GM21447 (cell line): ENCODE measurements at regions not wholly inside any gene's neighbourhood (a gene's known extent, or its start where the extent isn't known, plus 50 kb on each side); places are given as distances from the start of the nearest gene placed in this dataset.
"Not testable (repeated sequence)": the region's sequence is repeated elsewhere in the genome, so short reads cannot be mapped to it uniquely, and the experiment has no call there.

ENCODE experiments used
- ATAC-seq: cut with Tn5 transposase; IDR thresholded peaks from one replicate; pipeline ENCODE4 v1.9.1; 2021; ENCODE audit not compliant: unreplicated experiment

DNA sequence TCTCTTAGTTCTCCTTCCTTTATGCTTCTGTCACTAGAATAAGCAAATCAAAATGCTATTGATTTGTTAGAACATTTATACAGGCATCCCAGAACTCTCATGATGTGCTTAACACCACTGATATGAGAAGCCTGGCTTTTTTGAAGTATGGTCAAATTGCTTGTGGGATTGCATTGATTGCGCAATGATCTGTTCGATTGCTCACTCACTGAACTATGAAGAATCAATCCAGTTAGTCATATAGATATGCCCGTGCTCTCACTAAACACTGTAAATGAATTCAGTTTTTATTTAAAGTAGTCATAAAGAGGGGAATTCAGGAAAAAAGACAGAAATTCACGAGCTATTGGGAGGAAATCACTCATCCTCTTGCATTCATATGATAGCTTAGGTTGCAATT lies 1237.8 kb downstream of the SUCLG1 start:
- no peak for ATAC-seq

DNA sequence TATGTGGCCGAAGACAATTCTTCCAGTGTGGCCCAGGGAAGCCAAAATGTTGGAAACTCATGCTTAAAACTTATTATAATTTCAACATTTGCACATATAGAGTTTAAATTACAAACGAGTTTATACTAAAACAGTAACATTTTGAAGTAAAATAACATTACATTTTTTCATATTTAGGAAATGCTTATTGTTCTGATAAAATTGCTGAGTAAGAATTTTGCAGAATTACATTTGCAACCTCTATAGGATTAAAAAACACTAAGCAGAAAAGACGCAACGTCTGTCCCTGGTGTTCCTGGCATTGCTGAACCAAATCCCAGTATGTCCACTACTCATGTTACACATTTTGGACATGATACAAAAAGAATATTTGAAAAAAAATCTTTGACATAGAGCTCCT lies 1241.2 kb downstream of the SUCLG1 start:
- ATAC-seq: no peak

DNA sequence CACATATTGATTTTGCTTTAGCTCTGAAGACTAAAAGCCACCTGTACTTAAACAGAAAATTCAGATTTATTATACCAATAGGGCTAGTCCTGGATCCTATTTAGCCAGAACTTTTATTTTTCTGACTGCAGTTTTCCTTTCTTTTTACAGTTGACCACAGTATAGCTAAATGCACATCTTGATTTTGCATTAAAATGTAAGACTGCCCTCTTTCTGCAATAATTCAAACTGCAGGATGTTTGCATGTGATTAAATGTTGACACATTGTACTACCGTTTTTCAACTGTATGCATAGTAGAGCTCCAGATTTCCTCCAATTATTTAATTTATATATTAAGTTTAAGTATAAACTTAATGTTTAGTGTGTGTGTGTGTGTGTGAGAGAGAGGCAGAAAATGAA lies 1262.9 kb downstream of the SUCLG1 start:
- ATAC-seq: no peak

DNA sequence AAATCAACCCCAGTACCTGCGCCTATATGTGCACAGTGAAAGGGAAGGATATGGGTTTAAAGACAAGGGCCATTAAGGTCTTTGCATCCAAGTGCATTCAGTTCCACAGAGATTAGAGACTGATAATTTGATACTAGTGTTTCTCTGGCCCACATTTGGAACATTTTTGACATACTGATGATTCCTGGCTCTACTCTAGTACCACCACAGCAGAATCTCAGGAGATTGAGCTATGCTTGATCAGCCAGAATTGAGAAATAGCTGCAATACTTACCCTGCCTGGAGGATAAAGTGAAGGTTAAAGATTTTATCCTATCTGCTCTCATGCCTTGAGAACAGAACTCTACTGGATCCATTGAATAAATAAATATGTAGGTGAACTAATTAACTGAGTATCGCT lies 1267.8 kb downstream of the SUCLG1 start:
- no peak for ATAC-seq

DNA sequence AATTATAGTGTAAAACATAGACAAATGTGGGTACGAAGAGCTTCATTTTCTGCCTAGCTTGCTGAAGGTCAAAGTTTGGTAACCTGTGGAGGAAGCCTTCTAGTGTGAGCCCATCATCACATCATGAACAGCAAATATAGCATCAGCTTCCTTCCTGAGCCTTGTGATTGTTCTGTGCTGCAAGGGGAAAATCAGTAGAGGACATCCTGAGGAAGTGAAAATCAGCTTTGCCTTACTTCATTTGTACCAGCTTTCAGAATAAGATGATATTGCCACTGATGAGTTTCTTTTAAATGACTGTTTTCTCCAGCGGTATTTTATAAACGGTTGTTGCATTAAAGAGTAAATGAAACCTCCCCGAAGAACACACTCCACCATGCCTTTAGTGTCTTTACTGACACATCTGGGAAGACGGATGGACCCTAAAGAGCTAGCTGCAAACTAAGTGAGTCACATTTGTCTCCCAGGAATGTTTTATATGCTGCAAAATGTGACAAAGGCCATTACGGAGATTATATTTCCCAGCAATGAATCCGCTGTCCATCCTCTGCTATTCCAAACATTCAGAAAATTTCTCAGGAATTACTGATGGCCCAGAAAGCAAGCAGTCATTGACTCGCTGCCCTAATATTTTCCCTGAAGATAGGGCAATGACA lies 1272.8 kb downstream of the SUCLG1 start:
- ATAC-seq: no peak

DNA sequence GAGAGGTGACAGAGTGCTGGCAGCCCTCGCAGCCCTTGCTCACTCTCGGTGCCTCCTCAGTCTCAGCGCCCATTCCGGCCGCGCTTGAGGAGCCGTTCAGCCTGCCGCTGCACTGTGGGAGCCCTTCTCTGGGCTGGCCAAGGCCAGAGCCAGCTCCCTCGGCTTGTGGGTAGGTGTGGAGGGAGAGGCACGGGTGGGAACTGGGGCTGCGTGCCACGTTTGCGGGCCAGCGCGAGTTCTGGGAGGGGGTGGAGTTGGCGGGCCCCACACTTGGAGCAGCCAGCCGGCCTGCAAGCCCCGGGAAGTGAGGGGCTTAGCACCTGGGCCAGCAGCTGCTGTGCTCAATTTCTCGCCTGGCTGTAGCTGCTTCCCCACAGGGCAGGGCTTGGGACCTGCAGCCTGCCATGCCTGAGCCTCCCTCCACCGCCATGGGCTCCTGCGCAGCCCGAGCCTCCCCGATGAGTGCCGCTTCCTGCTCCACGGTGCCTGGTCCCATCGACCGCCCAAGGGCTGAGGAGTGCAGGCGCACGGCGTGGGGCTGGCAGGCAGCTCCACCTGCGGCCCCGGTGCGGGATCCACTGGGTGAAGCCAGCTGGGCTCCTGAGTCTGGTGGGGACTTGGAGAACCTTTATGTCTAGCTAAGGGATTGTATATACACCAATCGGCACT lies 1278.1 kb downstream of the SUCLG1 start:
- not testable (repeated sequence) for ATAC-seq

DNA sequence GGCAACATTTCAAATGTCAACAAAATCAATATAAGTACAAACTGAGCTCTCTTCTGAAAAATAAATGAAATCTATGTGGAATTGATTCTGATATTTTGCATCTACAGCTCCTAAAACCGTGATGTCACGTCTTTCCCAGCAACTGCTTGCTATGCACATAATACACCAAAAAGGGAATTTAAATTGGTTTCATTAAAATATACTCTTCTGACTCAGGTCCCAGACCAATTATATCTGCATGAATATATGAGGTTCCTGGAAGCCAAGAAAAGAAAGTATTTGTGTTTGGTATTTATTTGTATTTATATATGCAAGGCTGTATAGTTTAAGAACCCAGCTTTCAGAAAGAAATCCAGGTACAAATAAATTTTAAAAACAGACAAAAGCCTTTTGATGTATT lies 1282.5 kb downstream of the SUCLG1 start:
- no peak for ATAC-seq

DNA sequence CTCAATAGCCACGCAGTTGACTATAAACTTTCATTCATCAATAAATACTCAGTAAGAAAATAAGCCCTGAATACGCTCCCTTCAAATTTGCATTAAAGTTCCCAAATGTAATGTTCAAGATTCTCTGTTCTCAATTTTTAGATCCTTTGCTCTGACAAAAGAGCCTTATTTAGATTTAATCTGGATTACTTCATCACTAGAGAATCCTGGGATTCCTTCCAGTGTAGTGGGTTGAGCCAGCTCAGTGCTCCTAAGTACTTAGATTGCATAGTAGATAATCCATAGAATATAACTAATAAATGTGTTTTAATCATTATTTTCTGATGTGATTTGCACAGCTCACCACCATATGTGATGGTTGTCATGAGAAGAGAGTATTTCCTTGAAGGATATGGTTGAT lies 1286.2 kb downstream of the SUCLG1 start:
- ATAC-seq: no peak

DNA sequence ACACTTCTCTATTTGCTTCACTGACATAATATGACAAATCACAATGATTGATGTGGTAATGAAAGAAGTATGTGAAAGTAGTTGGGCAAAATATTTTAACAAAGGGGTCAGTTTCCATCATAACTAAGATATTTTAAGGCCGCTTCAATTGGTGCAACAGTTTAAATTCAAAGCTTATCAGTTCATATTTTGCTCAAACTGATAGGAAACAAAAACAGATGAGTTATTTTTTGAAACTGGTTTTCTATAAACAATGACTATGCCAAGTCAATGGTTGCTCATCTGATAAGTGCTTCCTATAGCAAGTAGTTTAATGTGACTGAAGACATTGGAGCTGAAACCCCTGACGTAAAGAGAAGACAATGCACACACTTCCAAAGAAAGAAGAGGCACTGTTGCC lies 1290.7 kb downstream of the SUCLG1 start:
- no peak for ATAC-seq

DNA sequence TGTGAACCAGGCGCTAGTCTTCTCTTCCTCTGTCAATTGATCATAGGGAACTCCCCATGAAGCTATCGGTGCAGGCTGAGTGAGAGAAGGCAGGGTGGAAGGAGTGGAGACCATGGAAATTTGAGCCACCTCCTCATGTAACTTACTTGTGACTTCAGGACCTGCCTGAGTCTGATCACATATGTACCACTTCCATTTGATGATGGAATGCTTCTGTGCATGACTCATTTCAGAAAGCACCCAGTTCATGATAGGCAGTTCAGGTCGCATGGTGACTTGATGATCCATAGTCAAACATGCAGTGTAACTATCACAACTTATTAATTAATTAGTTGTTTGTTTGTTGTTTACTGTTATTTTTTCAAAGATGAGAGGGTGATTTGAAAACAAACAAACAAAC lies 1296.7 kb downstream of the SUCLG1 start:
- no peak for ATAC-seq

DNA sequence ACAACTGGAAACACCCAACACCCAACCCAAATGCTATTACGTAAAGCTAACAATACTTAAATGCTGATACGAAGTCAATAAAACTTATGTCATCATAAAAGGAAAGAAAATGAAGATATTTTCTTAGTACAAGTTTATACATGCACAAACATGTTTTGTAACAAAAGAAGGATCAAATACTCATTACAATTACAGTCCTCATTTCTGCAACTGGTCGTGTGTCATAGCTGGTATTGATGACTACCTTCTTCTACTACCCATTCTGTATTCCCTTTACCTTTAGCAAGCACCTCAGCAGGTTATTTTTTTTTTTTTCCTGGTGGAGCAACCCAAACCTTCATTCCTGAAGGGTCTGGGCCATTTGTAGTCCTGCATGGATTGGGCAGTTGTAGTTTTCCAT lies 1298.5 kb downstream of the SUCLG1 start:
- ATAC-seq: no peak

DNA sequence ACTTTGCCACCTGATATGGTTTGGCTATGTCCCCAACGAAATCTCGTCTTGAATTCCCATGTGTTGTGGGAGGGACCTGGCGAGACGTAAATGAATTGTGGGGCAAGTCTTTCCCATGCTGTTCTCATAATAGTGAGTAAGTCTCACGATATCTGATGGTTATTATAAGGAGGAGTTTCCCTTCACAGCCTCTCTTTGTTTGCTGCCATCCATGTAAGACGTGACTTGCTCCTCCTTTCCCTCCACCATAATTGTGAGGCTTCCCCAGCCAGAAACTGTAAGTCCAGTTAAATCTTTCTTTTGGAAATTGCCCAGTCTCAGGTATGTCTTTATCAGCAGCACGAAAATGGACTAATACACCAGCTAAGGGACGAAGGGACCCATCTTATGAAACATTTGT lies 1303.3 kb downstream of the SUCLG1 start:
- ATAC-seq: no peak

DNA sequence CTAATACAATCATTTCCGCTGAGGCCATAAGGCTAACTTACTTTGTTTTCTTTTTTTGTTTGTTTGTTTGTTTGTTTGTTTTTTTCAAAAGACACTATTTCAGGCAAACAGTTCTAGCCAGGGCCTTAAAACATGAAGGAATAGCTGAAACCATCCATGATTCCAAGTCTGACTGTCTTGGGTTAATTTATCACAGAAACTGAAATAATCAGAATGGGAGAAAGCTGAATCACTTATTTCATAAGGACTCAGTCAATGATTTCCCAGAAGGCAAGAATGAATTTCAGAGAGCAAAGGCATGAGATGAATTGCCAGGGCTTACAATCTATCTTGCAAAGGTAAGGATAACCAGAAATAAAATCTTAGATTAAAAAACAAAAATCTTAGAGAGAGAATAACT lies 1315.1 kb downstream of the SUCLG1 start:
- no peak for ATAC-seq

DNA sequence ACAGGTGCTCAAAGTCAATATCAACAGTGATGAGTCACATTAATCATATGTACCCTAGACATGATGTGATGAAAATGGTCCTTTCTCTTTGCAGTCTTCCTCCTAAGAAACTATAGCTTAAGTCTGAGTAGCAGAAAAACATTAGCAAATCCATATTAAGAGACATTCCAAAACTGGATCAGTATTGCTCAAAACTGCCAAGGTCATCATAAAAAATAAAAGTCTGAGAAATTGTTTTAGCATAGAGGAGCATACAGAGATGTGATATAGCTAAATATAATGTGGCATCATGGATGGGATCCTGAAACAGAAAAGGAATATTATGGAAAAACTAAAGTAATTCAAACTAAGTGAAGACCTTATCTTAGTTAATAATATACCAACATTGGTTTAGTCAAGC lies 1316.1 kb downstream of the SUCLG1 start:
- no peak for ATAC-seq

DNA sequence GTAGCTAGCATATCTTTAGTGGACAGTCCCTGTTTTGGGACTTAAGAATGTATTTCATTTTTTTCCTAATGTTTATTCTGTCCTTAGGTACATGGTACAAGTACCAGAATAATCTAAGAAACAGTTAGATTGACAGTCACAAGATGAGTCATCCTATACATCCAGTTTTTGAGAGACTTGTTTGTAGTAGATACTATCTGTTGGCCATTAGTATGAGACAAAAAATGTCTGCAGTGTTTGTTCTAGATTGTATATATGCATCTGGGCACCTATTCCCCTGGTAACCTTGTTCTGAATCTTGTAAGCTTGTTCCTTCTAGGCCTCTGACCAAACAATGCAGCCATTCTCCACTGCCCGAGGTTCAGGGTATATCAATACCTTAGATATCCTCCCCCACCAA lies 1343.5 kb downstream of the SUCLG1 start:
- no peak for ATAC-seq

DNA sequence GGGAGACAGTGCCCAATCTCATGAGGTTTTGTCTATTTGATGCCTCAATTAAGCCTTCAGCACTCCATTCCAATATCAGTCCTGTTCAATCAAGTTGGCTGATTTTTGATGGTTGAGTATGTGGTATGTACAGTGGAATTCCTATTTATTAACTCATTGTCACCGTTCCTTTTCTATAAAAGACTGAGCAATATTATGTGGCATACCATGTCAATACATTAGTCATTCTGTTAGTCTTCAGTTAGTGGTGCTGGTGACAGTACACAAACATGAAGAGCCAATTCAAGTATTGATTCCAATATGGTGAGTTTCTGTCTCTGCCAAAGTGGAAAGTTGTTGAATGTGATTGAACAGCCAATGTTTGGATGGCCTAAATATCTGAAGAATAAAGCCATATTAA lies 1343.9 kb downstream of the SUCLG1 start:
- no peak for ATAC-seq

DNA sequence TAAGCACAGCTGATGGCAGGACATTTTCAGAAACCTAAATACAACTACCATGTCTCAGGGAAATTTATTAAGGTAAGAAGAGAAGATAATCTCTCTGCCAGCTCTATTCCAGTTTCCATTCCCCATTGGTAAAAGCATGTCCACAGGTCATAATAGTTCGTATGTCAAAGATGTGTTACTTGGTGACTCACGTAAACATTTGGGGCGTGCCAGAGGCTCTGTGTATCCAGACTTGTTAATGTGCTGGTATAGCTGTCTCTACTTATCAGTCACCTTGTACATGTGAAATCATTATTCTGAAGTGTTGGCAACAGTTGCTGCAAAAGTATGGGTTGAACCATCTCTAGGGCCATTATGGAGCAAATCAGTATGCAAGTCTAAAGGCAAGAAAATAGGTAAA lies 1345.1 kb downstream of the SUCLG1 start:
- no peak for ATAC-seq

DNA sequence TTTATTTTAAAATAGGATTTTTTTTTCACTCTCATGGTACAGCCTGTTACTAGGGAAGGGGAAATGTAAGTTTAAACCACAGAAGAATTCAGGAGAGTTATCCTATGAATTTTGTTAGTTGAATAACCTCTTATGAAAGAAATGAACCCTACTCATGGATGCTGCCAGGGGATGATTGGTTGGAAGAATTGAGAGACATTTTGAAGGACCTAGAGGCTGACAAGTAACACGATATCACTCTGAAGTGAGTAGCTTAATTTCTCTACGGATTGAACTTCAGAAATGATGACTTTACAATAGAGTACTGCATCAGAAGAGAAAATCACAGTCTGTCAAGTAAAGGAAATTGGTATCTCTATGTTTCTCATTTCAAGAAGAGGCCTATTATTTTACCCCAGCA lies 1346.2 kb downstream of the SUCLG1 start:
- ATAC-seq: no peak

DNA sequence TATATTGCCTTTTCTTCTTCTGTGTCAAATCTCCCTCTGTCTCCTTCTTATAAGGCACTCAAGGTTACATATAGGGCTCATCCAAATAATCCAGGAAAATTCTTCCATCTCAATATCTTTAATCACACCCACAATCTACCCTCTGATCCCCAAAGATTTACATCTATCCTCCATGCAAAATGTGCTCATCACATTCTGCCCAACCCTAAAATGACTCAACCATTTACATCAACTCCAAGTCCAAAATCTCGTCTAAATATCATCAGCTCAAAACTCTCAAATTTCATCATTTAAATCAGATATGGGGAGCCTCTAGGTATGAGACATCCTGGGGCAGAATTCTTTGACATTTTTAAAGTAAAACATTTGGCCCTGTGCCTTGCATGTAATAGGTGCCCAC lies 1349.8 kb downstream of the SUCLG1 start:
- no peak for ATAC-seq

DNA sequence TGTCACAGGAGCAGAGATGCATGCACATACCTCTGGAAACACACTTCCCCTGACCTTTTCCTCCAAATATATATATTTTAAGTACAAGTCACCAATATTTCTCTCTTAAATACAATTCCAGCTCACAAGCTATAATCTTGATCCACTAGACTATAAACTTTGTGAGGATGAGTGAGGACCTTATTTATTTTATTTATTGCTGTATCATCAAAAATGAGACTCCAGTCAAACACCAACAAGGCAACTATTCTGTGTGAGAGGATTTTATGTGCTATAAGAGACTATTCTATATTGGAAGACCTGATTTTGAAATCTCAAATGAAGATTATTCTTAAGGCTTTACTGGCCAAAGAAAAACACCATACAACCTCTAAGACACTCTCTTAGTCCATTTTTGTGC lies 1352.2 kb downstream of the SUCLG1 start:
- no peak for ATAC-seq

DNA sequence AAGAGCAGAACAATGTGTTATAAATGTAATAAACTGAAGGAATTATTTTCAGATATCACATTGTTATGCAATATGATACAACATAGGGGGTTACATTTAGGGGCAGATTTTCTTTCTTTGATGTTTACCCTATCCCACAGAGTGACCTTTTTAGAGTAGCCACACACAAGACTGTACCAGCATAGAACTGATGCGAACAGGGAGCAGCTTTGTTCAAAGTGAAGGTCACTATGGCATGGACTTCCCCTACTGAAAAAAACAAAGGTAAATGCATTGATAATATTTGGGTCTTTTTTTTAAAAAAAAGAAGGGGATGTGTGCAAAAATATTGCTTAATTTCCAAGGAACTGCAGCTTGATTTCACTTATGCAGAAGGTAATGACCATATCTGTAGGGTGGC lies 1354.9 kb downstream of the SUCLG1 start:
- ATAC-seq: no peak

DNA sequence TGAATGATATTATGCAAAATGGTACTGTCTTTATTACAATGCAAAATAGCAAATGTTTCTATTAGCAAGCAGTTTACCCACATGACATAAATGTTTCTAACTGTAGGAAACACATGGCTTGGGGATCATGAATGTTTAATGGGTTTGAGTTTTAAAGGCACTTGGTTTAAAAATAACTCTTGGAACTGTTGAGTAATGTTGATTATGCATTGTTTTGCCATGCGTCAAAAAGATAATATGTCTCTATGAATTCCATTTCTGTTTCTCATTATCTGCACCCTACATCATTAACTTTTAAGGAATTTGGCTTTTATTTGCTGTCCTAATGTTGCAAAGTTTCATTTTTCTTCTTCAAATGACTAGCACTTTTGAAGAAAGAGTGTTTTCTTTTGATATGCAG lies 1355.5 kb downstream of the SUCLG1 start:
- no peak for ATAC-seq

DNA sequence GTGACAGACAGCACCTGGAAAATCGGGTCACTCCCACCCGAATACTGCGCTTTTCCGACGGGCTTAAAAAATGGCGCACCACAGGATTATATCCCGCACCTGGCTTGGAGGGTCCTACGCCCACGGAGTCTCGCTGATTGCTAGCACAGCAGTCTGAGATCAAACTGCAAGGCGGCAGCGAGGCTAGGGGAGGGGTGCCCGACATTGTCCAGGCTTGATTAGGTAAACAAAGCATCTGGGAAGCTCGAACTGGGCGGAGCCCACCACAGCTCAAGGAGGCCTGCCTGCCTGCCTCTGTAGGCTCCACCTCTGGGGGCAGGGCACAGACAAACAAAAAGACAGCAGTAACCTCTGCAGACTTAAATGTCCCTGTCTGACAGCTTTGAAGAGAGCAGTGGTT lies 1370.0 kb downstream of the SUCLG1 start:
- not testable (repeated sequence) for ATAC-seq
